Dermis microvascular lymphatic vessel endothelial cell (primary cell): ENCODE measurements at regions not wholly inside any gene's neighbourhood (a gene's known extent, or its start where the extent isn't known, plus 50 kb on each side); places are given as distances from the start of the nearest gene placed in this dataset.

Source experiments
- DNase-seq, 2 donors: peaks; one replicate each; pipeline versions ENCODE4 v3.0.0 to v3.0.0-alpha.2; 2010; ENCODE audit warnings: low read depth in 2 of 2

DNA sequence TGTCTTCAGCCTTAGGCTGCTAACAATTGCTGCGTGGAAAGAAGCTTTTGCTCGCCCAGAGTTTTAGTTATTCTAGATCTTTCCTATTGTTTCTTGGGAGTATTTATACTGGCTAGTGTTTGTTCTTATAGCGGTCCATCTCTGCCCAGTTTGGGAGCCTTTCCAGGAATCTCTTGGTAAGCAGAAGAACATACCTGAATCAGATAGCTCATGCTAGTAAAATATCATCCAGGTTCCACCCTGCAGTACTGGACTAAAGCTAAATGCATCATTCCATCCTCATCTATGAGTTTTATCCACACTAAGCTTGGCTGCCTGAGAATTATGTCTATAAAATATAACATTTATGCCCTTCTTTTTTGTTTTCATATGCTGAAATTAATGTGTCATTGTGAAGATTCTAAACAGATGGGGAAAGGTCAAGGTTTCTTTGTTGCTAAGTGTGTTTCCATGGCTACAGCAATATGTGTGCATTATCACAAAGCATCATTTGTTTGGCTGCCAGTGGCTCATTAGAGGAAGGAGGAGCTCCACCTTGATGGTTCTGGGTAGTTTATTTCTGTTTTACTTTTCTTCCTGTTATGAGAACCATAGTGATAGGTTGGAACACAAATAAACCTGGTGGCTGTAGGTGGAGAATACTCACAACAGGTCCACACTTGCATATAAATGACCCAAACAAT is 182.8 kb downstream of the PIK3C3 start:
- DNase-seq = no peak

- DNase-seq = no peak
These were observed 186.4 kb downstream of the PIK3C3 start for GRCh38 chr18:42141439-42141838.

DNA sequence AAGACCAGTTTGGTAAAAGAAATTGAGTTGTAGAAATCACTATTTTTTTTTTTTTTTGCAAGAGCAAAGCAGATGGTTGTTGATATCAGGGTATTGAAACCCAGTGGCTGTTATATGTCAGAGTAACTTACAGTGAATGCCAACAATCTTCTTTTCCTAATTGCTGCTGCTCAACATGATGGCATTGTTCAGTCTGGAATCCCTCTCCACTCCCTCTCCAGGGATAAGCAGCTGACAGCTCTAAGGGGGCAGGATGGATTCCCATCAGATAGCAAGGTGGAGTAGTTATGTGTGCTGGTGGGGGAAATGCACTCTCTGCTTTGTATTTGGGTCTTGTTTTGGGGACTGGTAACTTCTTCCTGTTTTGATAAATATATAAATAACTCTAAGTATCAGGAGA is 200.0 kb downstream of the PIK3C3 start:
- no peak for DNase-seq

DNA sequence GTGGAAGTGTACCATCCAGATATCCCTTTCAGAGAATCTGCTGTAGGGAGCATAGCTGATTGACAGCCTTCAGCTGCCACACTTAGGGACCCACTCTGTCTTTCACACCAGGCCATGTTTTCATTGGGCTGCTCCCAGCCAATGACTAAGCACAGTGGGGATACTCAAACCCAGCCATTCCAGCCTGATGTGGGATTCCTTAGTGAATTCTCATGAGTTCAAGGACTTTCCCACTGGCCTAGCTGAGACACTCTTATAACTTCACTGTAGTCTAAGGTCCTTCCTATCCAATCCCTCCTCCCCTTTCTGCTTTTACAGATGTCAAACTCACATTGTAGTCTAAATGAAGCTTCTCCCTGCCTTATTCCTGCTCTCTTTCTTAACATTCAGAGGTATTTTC is 201.2 kb downstream of the PIK3C3 start:
- no peak for DNase-seq

- DNase-seq = no peak
These were observed 202.4 kb downstream of the PIK3C3 start for GRCh38 chr18:42157420-42157819.

DNA sequence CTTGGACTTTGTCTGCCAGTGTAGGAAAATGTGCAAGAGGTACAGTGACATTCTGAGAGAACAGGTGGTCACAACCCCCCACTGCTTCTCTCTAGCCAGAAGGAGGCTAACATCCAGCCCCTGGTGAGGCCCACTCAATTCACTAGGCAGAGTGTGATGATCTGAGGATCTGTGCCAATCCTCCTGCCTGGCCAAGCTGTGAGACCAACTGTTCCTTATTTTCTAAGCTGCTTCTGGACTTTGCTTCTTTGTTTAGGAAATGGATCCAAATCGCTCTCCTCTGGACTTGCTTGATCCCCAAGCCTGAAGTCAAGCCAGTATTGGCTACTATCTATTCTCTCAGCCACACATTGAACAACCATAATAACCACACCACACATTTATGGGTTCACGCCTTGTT is 202.8 kb downstream of the PIK3C3 start:
- DNase-seq = no peak

GRCh38 chr18:42159146-42159545 is 204.1 kb downstream of the PIK3C3 start:
- DNase-seq = no peak

- DNase-seq = no peak
These were observed 208.3 kb downstream of the PIK3C3 start for GRCh38 chr18:42163321-42163720.

DNA sequence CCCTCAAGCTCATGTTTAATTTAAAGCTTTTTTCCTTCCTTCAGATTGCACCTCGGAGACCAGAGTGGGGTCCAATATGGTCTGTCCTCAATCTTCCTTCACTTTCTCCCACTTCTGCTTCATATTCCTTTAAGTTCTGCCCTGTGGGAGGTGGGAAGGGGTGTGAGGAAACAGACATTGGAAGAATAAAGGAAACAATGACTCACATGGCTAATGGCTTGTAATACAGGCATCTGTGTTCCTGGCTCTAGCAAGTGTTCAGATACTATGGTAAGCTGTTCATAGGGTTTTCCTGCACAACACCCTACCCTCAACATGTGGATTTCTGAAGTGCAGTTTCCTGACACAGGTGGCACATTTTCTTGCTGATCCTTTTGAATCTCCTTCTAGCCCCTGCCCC is 209.5 kb downstream of the PIK3C3 start:
- DNase-seq = no peak

DNA sequence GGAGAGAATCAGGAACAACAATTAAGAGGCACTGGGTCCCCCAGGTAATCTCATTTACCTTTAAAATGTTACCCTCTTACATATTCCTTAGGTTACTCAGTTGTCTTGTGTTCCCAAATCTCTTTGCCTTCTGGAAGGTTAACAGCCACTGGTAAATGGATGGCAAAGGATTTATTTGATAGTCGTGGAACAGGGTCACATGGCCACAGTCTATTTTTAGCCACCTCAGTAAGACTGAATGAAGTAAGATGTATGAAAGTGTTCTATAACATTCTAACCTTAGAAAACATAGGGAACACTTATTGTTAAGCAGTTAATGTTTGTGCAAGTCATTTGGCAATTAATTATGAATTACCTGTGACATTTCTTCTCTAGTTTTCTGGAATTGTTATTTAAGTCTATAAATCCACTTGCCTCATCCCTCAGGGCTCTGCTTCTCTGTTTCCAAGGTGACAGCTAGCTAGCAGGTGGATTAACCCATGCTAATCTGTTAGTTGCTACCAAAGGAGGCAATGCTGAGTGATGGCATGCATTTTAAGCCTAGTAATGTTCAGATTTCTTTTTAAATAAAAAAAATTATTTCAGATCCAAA is 211.0 kb downstream of the PIK3C3 start:
- DNase-seq = no peak

DNA sequence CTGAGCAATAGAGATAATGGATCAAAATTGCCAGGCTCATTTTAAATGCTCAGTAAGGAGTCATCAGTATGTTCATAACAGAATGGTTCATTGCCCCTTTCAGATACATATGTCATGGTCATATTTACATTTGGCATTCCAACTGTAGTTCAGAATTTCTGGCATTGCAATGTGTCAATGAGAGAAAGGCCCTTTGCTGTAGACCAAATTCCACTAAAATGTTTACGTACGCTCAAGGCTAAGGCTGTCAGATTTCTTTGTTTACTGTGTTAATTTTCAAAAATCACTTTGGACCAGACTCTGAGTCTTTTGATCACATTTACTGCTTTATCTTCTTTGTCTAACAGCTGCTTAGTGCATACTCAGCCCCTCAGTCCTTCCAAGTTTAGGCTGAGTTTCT is 213.5 kb downstream of the PIK3C3 start:
- DNase-seq = no peak

DNA sequence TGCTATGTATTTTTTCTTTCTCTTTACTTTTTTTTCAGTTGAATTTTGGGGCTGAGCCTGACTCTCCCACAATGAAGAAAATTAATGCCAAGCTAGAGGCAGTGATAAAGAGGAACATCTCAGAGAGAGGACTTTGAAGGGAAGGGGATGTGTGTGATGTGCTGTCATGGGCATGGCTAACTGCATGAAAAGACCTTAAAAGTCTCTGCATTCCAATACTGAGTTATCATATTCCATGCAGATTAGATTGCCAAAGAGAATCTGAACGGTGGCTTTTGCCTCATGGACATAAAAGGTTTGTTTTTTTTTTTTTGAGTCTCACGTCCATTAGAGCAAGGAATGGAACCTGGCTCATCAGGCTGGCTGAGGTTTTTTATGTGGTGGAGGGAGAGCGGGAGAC is 213.9 kb downstream of the PIK3C3 start:
- no peak for DNase-seq

DNA sequence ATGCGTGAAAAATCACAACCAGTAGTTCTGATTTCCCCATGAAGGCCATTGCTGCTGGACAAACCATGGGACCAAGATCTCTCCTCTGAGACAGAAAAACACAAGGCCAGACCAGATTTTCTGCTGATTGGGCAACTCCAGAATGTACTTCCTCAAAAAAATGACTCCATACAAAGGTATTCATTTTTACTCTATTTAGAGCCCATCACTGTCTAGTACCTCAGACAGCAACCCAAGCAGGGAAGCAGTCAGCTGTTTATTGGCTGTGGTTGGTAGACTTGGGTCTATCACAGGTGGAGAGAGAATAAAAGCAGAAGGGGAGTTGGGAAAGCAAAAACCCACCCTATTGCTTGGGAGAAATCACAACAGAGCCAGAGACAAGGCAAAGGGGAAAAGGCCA is 219.9 kb downstream of the PIK3C3 start:
- DNase-seq = no peak

DNA sequence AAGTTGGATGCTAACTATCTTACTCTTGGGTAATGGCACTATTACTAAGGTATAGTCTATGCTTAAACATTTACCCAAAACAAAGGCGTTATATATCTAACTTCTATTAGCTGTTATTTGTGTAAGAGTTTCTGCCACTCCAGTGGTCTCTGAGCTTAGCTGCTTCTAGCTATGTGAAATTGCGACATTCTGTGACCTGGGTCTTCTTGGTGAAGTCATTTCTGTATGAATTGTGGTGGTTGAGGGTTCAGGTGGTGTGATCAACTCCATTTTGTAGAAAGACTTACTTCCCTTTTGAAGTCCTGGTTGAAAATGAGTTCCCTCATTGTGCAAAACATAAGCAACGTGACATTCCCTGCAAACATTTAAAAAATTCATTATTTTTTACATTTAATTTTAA is 221.6 kb downstream of the PIK3C3 start:
- DNase-seq = no peak

DNA sequence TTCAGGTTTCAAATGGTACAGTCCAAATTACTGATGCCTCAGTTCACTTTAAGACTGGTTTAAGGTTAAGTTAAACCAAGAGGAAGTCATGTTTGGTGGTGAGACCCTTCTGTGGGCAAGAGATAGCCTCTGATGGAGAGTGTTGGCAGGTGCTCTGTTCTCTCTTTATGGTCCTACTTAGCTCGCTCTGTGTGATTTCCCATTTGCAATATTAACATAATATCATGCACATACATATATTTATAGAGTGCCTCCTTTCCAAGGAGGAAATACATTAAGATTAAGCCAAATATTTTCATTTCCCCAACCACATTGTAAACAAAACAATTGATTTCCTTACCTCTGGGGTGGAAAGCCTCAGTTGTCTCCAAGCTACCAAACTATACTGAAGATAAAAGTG is 222.4 kb downstream of the PIK3C3 start:
- no peak for DNase-seq

GRCh38 chr18:42178376-42179080 is 223.5 kb downstream of the PIK3C3 start:
- DNase-seq = no peak

DNA sequence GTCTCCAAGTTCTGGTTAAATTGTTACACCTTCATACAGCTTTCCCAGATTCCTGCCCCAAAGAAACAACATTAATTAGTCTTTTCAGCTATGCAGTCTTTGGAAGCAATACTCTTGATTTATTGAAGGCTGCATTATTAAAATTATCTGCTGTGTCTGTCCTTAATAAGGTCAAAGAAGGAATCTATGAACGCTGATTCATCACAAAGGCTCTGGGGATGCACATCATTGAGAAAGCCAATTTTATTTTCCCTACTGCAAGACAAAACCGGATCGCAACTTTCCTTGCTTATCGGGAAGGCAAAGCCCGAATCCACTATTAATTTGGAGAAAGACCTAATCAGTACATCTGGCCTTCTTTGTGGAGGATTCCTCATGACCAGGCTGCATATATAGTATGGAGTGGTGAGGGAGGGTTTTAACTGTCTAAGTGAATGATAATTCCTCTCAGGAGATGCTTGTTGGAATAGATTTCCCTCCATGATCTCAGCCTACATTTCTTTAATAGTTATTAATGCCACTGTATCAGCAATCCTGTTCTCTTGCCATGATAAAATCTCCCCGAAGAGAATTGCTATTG is 224.6 kb downstream of the PIK3C3 start:
- no peak for DNase-seq

GRCh38 chr18:42181474-42181873 is 226.4 kb downstream of the PIK3C3 start:
- no peak for DNase-seq

GRCh38 chr18:42182728-42183700 is 228.0 kb downstream of the PIK3C3 start:
- DNase-seq = no peak

DNA sequence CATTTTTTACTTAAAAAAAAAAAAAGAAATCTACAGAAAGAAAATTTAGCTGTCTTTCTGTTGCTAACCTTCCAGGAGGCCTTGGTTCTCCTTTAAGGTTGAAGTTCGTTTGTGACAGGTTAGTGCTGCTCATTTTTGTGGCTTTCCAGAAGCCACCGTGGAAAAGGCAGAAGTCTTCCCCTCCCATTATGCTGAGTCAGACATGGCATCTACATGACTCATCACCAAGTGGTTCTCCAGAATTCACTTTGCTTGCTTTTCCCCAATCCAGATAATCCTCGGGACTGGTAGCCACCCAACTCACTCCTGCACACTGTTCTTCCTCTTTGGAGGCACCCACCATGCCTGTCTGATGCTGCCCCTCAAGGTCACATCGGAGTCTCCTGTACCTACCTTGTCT is 228.7 kb downstream of the PIK3C3 start:
- DNase-seq = no peak

DNA sequence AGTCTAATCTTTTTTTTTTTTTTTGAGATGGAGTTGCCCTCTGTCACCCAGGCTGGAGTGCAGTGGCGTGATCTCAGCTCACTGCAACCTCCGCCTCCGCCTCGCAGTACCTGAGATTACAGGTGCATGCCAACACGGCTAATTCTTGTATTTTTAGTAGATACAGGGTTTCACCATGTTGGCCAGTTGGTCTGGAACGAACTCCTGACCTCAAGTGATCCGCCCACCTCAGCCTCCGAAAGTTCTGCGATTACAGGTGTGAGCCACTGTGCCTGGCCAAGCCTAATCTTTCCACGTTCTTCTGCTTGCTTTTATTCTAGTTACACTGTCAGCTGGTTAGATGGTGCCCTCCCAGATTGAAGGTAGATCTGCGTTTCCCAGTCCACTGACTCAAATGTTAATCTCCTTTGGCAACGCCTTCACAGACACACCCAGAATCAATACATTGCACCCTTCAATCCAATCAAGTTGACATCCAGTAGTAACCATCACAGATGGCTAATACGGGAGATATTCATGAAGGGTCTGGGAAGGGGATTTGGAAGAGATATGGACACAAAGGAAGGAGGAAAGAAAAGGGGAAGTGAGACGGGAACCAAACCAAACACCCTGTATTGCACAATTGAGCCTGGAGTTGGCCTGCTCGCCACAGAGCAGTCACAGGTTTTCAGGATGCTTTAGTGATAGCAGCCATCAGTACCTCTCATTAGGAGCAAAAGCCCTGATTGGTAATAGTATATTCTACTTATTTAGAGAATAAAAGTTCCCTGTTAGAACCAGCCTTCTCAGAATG is 229.8 kb downstream of the PIK3C3 start:
- no peak for DNase-seq
